B cell (primary cell): ENCODE measurements at regions not wholly inside any gene's neighbourhood (a gene's known extent, or its start where the extent isn't known, plus 50 kb on each side); places are given as distances from the start of the nearest gene placed in this dataset.

ENCODE experiments used
- ATAC-seq: fragments of 200-7000 bp; cut with Tn5 transposase; one replicate; pipeline ENCODE4 v1.10.0; 2021; ENCODE audit warnings: low read depth, mild to moderate bottlenecking, moderate number of reproducible peaks, moderate library complexity
- CTCF ChIA-PET: fragments of 350-600 bp; sonication (Branson Sonifier 250); formaldehyde crosslinking; loops from one replicate; lab custom pipeline; 2021; ENCODE audit warnings: antibody characterized with exemption, inconsistent platforms; lab: Charles Lee
- POLR2A ChIA-PET: fragments of 350-600 bp; sonication (Branson Sonifier 250); formaldehyde crosslinking; loops from one replicate; lab custom pipeline; 2021; ENCODE audit warnings: antibody characterized with exemption; lab: Charles Lee
- DNase-seq: peaks from one replicate; pipeline ENCODE4 v3.0.0; 2013
- H2AFZ ChIP-seq: 2 replicates; pipeline ENCODE4 v1.6.1; 2012; ENCODE audit warnings: mild to moderate bottlenecking, low read depth, low read length; ENCODE audit not compliant: insufficient read depth, poor library complexity, severe bottlenecking
- H3K27ac ChIP-seq, 2 donors: 1 replicate in 1 of 2; 2 replicates in 1 of 2; pipeline ENCODE4 v1.5.1; 2012 to 2013; ENCODE audit warnings: low read length in 2 of 2, mild to moderate bottlenecking in 2 of 2, moderate library complexity in 1 of 2
- H3K27me3 ChIP-seq, 4 experiments: fragments of 200-600 bp in 1 of 4; sonication (generic) in 1 of 4; replicated peaks in 1 of 4; 1 replicate in 2 of 4; 2 replicates in 2 of 4; pipeline versions ENCODE4 v1.6.1 to v1.7.0; 2013 to 2016; ENCODE audit warnings: low read length in 3 of 4, mild to moderate bottlenecking in 2 of 4, mixed read lengths in 1 of 4, moderate library complexity in 1 of 4; ENCODE audit not compliant: insufficient read depth in 4 of 4, control insufficient read depth in 3 of 4; ENCODE audit errors: control extremely low read depth in 1 of 4
- H3K36me3 ChIP-seq, 2 experiments: replicated peaks in 1 of 2; 1 replicate in 1 of 2; 2 replicates in 1 of 2; pipeline versions ENCODE4 v1.6.1 to v1.7.1; 2013; ENCODE audit warnings: low read length in 1 of 2; ENCODE audit not compliant: insufficient read depth in 2 of 2, control insufficient read depth in 1 of 2; ENCODE audit errors: control extremely low read depth in 1 of 2, extremely low read depth in 1 of 2
- H3K4me1 ChIP-seq, 2 donors: fragments of 200-600 bp in 1 of 2; sonication (generic) in 1 of 2; 1 replicate in 1 of 2; 2 replicates in 1 of 2; pipeline versions ENCODE4 v1.5.1 to v1.6.1; 2013 to 2017; ENCODE audit warnings: low read length in 2 of 2; ENCODE audit not compliant: control insufficient read depth in 2 of 2, insufficient read depth in 2 of 2
- H3K4me2 ChIP-seq: replicated peaks from 2 replicates; pipeline ENCODE3; 2012; ENCODE audit warnings: mild to moderate bottlenecking, low read depth, low read length; ENCODE audit not compliant: poor library complexity, severe bottlenecking
- H3K4me3 ChIP-seq, 5 experiments: fragments of 200-600 bp in 1 of 5; sonication (generic) in 1 of 5; 1 replicate in 3 of 5; 2 replicates in 2 of 5; pipeline versions ENCODE4 v1.5.1 to v1.7.0; 2011 to 2016; ENCODE audit warnings: low read length in 4 of 5, mild to moderate bottlenecking in 4 of 5, low read depth in 2 of 5, control low read depth in 1 of 5, moderate library complexity in 1 of 5; ENCODE audit not compliant: insufficient read depth in 1 of 5; ENCODE audit errors: control extremely low read depth in 1 of 5, extremely low read depth in 1 of 5
- H3K79me2 ChIP-seq: fragments of 200-600 bp; sonication (generic); one replicate; pipeline ENCODE4 v1.6.0; 2016; ENCODE audit warnings: low read length; ENCODE audit not compliant: control insufficient read depth, insufficient read depth
- H3K9ac ChIP-seq: fragments of 200-600 bp; sonication (generic); 2 replicates; pipeline ENCODE4 v1.6.1; 2017; ENCODE audit warnings: mild to moderate bottlenecking, low read length, moderate library complexity
- H3K9me3 ChIP-seq, 3 donors: one replicate each; pipeline versions ENCODE4 v1.6.1 to v1.7.1; 2013; ENCODE audit warnings: low read length in 2 of 3; ENCODE audit not compliant: control insufficient read depth in 2 of 3, insufficient read depth in 1 of 3; ENCODE audit errors: control extremely low read depth in 1 of 3
- H4K20me1 ChIP-seq: 2 replicates; pipeline ENCODE4 v1.6.0; 2012; ENCODE audit warnings: mild to moderate bottlenecking, low read length; ENCODE audit not compliant: insufficient read depth, control insufficient read depth, poor library complexity, severe bottlenecking
- H3K27ac Mint-ChIP-seq: one replicate; pipeline ENCODE4 v1.8.0; 2021; ENCODE audit warnings: mixed read lengths
- H3K27me3 Mint-ChIP-seq: one replicate; pipeline ENCODE4 v1.8.0; 2021; ENCODE audit warnings: mixed read lengths
- H3K4me1 Mint-ChIP-seq: one replicate; pipeline ENCODE4 v1.8.0; 2021; ENCODE audit warnings: mixed read lengths
- H3K4me3 Mint-ChIP-seq: one replicate; pipeline ENCODE4 v1.8.0; 2021; ENCODE audit warnings: mixed read lengths
- H3K9me3 Mint-ChIP-seq: one replicate; pipeline ENCODE4 v1.8.0; 2022; ENCODE audit warnings: mixed read lengths; ENCODE audit not compliant: insufficient read depth
- EZH2 ChIP-seq: IDR thresholded peaks from 2 replicates; pipeline ENCODE4 v1.6.1; 2012; ENCODE audit warnings: borderline replicate concordance, low read depth, mild to moderate bottlenecking, moderate library complexity, low read length; ENCODE audit not compliant: insufficient read depth, poor library complexity, severe bottlenecking
- WGBS: methylation state at CpG from one replicate; pipeline ENCODE4 v1.1.5; 2013; ENCODE audit warnings: missing lambda C conversion rate; ENCODE audit not compliant: insufficient coverage; 5-methylcytosine and 5-hydroxymethylcytosine counted together
- intact Hi-C: fragments of 100-400 bp; cut with micrococcal nuclease; formaldehyde crosslinking; loops from one replicate; pipeline ENCODE4 v1.10.0; 2022
- TF ChIP-seq, protein P1 (sequence below): fragments of 200-600 bp; IDR thresholded peaks from one replicate; pipeline ENCODE4 v1.8.0; 2022; ENCODE audit warnings: antibody characterized with exemption, mild to moderate bottlenecking

DNA sequence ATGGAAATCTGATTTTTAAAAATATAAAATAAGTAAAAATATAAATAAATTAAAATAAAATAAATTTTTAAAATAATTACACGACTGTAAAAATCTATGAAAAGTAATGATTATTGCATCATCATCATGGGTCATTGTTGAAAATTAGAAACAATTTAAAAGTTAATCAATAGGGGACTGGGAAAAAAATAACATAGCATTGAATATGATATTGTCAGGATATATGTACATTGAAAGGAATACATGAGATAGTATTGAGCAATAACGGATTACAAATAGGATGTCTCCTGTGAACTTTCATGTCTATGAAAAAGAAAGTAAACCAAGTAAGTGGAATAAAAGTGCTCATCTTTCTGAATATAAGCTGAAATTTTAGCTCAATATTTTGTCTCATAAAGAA, 566.8 kb upstream of the HTR2C start:
- no CpG with 5 or more reads among the region's 2 CpGs for WGBS
- Histone ChIP-seq H3K4me2 (no peak overlapping the region), H3K9me3 (no peaks in the 10 kb centered on the region), H3K4me1 (no peaks in the 10 kb centered on the region), H3K9ac (no peak overlapping the region), H3K27ac (no peak overlapping the region), H3K27me3 (no peaks in the 10 kb centered on the region), H3K36me3 (no peaks in the 10 kb centered on the region), H3K4me3 (no peak overlapping the region), H4K20me1 (no peaks in the 10 kb centered on the region), H3K79me2 (no peaks in the 10 kb centered on the region), H2AFZ (no peak overlapping the region)
- ChIA-PET POLR2A (no interaction called here), CTCF (no interaction called here)
- H3K27me3 Mint-ChIP-seq, result no peaks in the 10 kb centered on the region
- H3K4me3 Mint-ChIP-seq, result no peak overlapping the region
- DNase-seq (no peak), ATAC-seq (no peak)
- intact Hi-C loops, result no loop called here
- no peaks in the 10 kb centered on the region for H3K9me3 Mint-ChIP-seq
- H3K4me1 Mint-ChIP-seq, result no peaks in the 10 kb centered on the region
- no peak overlapping the region for H3K27ac Mint-ChIP-seq
- TF ChIP-seq EZH2, result no peak
- TF ChIP-seq, protein P1, sequence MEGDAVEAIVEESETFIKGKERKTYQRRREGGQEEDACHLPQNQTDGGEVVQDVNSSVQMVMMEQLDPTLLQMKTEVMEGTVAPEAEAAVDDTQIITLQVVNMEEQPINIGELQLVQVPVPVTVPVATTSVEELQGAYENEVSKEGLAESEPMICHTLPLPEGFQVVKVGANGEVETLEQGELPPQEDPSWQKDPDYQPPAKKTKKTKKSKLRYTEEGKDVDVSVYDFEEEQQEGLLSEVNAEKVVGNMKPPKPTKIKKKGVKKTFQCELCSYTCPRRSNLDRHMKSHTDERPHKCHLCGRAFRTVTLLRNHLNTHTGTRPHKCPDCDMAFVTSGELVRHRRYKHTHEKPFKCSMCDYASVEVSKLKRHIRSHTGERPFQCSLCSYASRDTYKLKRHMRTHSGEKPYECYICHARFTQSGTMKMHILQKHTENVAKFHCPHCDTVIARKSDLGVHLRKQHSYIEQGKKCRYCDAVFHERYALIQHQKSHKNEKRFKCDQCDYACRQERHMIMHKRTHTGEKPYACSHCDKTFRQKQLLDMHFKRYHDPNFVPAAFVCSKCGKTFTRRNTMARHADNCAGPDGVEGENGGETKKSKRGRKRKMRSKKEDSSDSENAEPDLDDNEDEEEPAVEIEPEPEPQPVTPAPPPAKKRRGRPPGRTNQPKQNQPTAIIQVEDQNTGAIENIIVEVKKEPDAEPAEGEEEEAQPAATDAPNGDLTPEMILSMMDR, result no peak

DNA sequence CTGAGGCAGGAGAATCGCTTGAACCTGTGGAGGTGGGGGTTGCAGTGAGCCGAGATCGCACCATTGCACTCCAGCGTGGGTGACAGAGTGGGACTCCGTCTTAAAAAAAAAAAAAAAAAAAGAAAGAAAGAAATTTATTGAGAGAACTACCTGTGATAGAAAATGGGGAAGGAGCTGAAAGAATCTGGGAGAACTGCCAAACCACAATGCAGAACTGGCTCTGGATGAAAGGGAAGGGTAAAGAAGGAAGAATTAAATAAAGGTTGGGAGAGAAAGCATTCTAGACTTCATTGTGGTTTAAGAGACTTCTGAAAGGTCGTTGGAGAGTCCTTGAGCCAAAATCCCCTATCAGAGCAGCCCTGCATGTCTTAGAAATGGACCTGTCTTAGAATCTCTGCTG, 567.9 kb upstream of the HTR2C start:
- no peak overlapping the region for H3K4me3 Mint-ChIP-seq
- H3K27ac Mint-ChIP-seq, result no peak overlapping the region
- no peaks in the 10 kb centered on the region for H3K79me2 ChIP-seq
- POLR2A ChIA-PET, result no interaction called here
- no peaks in the 10 kb centered on the region for H3K27me3 Mint-ChIP-seq
- DNase-seq, result no peak
- no peak overlapping the region for H3K4me2 ChIP-seq
- H3K27ac ChIP-seq, result no peak overlapping the region
- no peak for TF ChIP-seq EZH2
- TF ChIP-seq, protein P1, result no peak
- 60% methylated on average over 1 of the region's 6 CpGs for WGBS
- H3K27me3 ChIP-seq, result no peaks in the 10 kb centered on the region
- ATAC-seq, result no peak
- CTCF ChIA-PET, result no interaction called here
- H3K4me1 Mint-ChIP-seq, result no peaks in the 10 kb centered on the region
- H3K9me3 ChIP-seq, result no peaks in the 10 kb centered on the region
- intact Hi-C loops, result no loop called here
- no peak overlapping the region for H3K4me3 ChIP-seq
- no peak overlapping the region for H3K9ac ChIP-seq
- no peak overlapping the region for H2AFZ ChIP-seq
- no peaks in the 10 kb centered on the region for H3K9me3 Mint-ChIP-seq
- H4K20me1 ChIP-seq, result no peaks in the 10 kb centered on the region
- no peaks in the 10 kb centered on the region for H3K36me3 ChIP-seq
- H3K4me1 ChIP-seq, result no peaks in the 10 kb centered on the region
